Transverse colon (tissue), 4 donors: ENCODE measurements at regions not wholly inside any gene's neighbourhood (a gene's known extent, or its start where the extent isn't known, plus 50 kb on each side); places are given as distances from the start of the nearest gene placed in this dataset.
A peak's percentile ranks its signal among the peaks of the same experiment; 100 is the strongest.
"Not testable (repeated sequence)": the region's sequence is repeated elsewhere in the genome, so short reads cannot be mapped to it uniquely, and the experiment has no call there.

Experiments used
- DNase-seq: peaks from one replicate; pipeline ENCODE4 v3.0.0-alpha.2; 2019
- H3K27ac ChIP-seq, 4 donors: fragments of 200-600 bp; sonication (generic); 2 replicates each; pipeline ENCODE4 v1.5.1; 2016 to 2018; ENCODE audit warnings: inconsistent platforms in 4 of 4
- H3K27me3 ChIP-seq: fragments of 200-600 bp; sonication (generic); 2 replicates; pipeline ENCODE4 v1.5.1; 2017; ENCODE audit warnings: inconsistent platforms
- H3K36me3 ChIP-seq, 4 donors: fragments of 200-600 bp; sonication (generic); 2 replicates each; pipeline ENCODE4 v1.5.1; 2017 to 2019; ENCODE audit warnings: inconsistent platforms in 4 of 4
- H3K4me1 ChIP-seq, 4 donors: fragments of 200-600 bp; sonication (generic); 2 replicates each; pipeline ENCODE4 v1.5.1; 2017 to 2020; ENCODE audit warnings: inconsistent platforms in 4 of 4
- H3K4me3 ChIP-seq, 4 donors: fragments of 200-600 bp; sonication (generic); 1 replicate in 1 of 4; 2 replicates in 3 of 4; pipeline versions ENCODE4 v1.5.1 to v1.6.1; 2017 to 2019; ENCODE audit warnings: inconsistent platforms in 4 of 4
- H3K9me3 ChIP-seq, 2 donors: fragments of 200-600 bp; sonication (generic); 2 replicates each; pipeline ENCODE4 v1.5.1; 2017 to 2019; ENCODE audit warnings: inconsistent platforms in 2 of 2
- WGBS, 2 donors: methylation state at CpG; one replicate each; pipeline ENCODE4 v1.1.5; 2018; ENCODE audit warnings: low coverage in 1 of 2; 5-methylcytosine and 5-hydroxymethylcytosine counted together
- in situ Hi-C, 4 donors: fragments of 200-750 bp; cut with MboI; loops; one replicate each; pipeline versions ENCODE4 v1.15.0 to v1.15.1; 2017; ENCODE audit warnings: low sequenced_read_pairs in 3 of 4, low pct_ligation_motif_present in 1 of 4, low pct_unique_long_range_greater_than_20kb in 1 of 4
- intact Hi-C: fragments of 100-400 bp; cut with DNase I; formaldehyde crosslinking; loops from one replicate; pipeline ENCODE4 v1.15.1; 2023; ENCODE audit warnings: low total_unique reads
- TF ChIP-seq, protein P1 (sequence below), 5 experiments: fragments of 200-600 bp in 3 of 5; fragments of 450-650 bp in 2 of 5; sonication (generic) in 3 of 5; IDR thresholded peaks; 1 replicate in 2 of 5; 2 replicates in 3 of 5; pipeline ENCODE4 v1.5.1; 2016 to 2017; ENCODE audit warnings: antibody characterized with exemption in 5 of 5, inconsistent platforms in 3 of 5, mild to moderate bottlenecking in 2 of 5, moderate library complexity in 1 of 5

DNA sequence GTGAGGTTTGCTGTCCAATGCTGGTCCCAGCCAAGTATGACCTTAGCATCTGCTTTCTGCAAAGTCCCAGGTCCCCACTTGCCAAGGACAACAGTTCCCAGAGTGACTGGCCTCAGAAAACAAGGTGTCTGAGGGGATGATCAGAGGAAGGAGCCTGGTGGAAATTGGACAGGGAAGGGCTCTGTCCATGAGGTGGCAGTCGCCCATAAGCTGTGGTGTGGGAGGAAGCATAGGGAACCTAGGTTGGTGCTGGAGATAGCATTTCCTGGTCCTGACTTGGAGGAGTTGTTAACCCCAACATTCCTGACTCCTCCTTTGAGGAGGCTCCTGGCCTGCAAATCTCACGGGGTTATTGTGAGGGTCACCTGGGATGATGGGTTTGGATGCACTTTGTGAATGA is 77.8 kb downstream of the LIMS4 start:
- H3K4me1 ChIP-seq, H3K27me3 ChIP-seq, intact Hi-C loops, H3K27ac ChIP-seq, H3K9me3 ChIP-seq, H3K4me3 ChIP-seq, in situ Hi-C loops, DNase-seq, H3K36me3 ChIP-seq: not testable (repeated sequence)
- no CpG with 5 or more reads among the region's 2 CpGs for WGBS, 2 donors

GRCh38 chr2:110392366-110392765 is 80.2 kb downstream of the LIMS4 start:
- DNase-seq, H3K27me3 ChIP-seq, H3K9me3 ChIP-seq, H3K36me3 ChIP-seq, H3K4me3 ChIP-seq, H3K4me1 ChIP-seq, intact Hi-C loops, in situ Hi-C loops, H3K27ac ChIP-seq: not testable (repeated sequence)
- WGBS, 2 donors: 96% methylated on average over 4 of the region's 8 CpGs; no CpG with 5 or more reads in 1 of the 2 donors

- H3K27me3 ChIP-seq, in situ Hi-C loops, H3K36me3 ChIP-seq, intact Hi-C loops, H3K4me1 ChIP-seq, H3K4me3 ChIP-seq, DNase-seq, H3K9me3 ChIP-seq, H3K27ac ChIP-seq: not testable (repeated sequence)
- WGBS, 2 donors: no CpG with 5 or more reads among the region's 5 CpGs
Observed at GRCh38 chr2:110391035-110391418, 81.6 kb downstream of the LIMS4 start.

DNA sequence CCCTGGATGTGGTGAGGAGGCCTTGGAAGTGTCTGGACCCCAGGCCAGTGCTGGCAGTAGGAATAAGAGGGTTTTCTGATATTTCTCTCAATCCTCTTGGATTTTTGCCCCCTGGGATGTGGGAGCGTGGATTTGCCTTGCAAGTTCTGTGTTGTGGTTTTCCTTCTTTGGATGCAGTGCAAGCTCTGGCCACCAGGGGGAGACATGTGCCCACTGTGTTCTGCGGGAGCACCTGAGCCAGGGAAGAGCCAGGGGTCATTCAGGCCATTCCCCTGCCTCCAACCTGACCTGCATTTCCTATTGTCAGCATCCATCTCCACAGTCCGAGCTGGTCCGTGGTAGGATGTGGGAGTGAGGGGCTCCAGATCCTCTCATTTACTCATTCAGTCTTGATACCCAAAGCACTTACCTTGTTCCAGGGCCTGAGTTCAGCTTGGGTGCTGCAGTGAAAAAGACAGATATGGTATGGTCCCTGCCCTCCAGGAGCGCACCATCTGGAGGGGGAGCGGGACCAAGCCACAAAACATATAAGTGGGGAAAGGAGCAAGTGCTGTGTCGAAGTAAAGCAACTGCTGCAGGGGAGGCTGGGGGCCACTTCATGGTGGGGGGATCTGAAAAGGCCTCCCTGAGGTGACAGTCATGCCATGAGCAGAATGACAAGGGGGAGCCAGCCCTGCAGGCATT is 82.1 kb downstream of the LIMS4 start:
- H3K9me3 ChIP-seq, DNase-seq, H3K4me3 ChIP-seq, intact Hi-C loops, H3K36me3 ChIP-seq, H3K4me1 ChIP-seq, H3K27me3 ChIP-seq, in situ Hi-C loops, H3K27ac ChIP-seq: not testable (repeated sequence)
- 74% methylated on average over 5 of the region's 7 CpGs; no CpG with 5 or more reads in 1 of the 2 donors for WGBS, 2 donors
- TF ChIP-seq, protein P1, sequence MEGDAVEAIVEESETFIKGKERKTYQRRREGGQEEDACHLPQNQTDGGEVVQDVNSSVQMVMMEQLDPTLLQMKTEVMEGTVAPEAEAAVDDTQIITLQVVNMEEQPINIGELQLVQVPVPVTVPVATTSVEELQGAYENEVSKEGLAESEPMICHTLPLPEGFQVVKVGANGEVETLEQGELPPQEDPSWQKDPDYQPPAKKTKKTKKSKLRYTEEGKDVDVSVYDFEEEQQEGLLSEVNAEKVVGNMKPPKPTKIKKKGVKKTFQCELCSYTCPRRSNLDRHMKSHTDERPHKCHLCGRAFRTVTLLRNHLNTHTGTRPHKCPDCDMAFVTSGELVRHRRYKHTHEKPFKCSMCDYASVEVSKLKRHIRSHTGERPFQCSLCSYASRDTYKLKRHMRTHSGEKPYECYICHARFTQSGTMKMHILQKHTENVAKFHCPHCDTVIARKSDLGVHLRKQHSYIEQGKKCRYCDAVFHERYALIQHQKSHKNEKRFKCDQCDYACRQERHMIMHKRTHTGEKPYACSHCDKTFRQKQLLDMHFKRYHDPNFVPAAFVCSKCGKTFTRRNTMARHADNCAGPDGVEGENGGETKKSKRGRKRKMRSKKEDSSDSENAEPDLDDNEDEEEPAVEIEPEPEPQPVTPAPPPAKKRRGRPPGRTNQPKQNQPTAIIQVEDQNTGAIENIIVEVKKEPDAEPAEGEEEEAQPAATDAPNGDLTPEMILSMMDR (IDR thresholded peaks at IDR 0.05): peak in 1 of 5 experiments; percentile 23

GRCh38 chr2:110387044-110387443 is 85.6 kb downstream of the LIMS4 start:
- H3K36me3 ChIP-seq, intact Hi-C loops: not testable (repeated sequence)

GRCh38 chr2:110386546-110386945 is 86.1 kb downstream of the LIMS4 start:
- H3K36me3 ChIP-seq, DNase-seq, H3K4me3 ChIP-seq, H3K9me3 ChIP-seq, H3K27ac ChIP-seq, H3K4me1 ChIP-seq, intact Hi-C loops, in situ Hi-C loops, H3K27me3 ChIP-seq: not testable (repeated sequence)
- 91% methylated on average over 4 of the region's 10 CpGs; no CpG with 5 or more reads in 1 of the 2 donors for WGBS, 2 donors

More at GRCh38 chr2:110387044-110387443, 85.6 kb downstream of the LIMS4 start:
- WGBS, 2 donors: 86% methylated on average over 6 of the region's 12 CpGs; no CpG with 5 or more reads in 1 of the 2 donors
- in situ Hi-C loops, H3K4me3 ChIP-seq, H3K27ac ChIP-seq, DNase-seq, H3K4me1 ChIP-seq, H3K9me3 ChIP-seq, H3K27me3 ChIP-seq: not testable (repeated sequence)

- H3K27ac ChIP-seq, H3K9me3 ChIP-seq, H3K27me3 ChIP-seq, DNase-seq, H3K36me3 ChIP-seq, H3K4me1 ChIP-seq, in situ Hi-C loops, H3K4me3 ChIP-seq, intact Hi-C loops: not testable (repeated sequence)
- no CpG with 5 or more reads among the region's 13 CpGs for WGBS, 2 donors
Observed at GRCh38 chr2:110384736-110385119, 87.9 kb downstream of the LIMS4 start.

DNA sequence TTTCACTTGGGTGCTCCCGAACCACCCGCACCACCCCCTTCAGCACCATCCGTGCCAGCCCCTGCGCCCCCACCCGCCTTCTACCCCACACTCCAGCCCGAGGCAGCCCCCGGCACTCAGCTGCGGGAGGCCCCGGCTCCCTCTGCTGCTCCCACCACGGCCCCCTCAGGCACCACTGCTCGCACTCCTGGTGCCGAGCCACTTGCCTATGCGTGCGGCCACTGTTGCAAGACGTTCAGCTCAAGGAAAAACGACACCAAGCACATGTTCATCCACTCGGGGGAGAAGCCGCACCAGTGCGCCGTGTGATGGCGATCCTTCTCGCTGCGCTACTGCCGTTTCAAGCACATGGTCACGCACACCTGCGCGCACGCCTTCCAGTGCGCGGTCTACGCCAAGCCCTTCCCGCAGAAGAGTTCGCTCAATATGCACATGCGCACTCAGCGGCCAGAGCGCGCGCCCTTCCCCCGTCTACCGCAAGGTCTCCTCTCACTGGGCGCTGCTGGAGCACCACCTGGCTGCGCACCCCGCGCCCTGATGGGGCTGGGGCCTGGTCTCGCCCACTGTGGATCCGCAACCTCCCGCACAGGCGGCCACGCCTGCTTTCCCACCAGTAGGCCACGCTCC is 88.4 kb downstream of the LIMS4 start:
- H3K27me3 ChIP-seq, H3K4me3 ChIP-seq, DNase-seq, H3K27ac ChIP-seq, in situ Hi-C loops, H3K9me3 ChIP-seq, H3K4me1 ChIP-seq, H3K36me3 ChIP-seq, intact Hi-C loops: not testable (repeated sequence)
- no CpG with 5 or more reads among the region's 50 CpGs for WGBS, 2 donors

DNA sequence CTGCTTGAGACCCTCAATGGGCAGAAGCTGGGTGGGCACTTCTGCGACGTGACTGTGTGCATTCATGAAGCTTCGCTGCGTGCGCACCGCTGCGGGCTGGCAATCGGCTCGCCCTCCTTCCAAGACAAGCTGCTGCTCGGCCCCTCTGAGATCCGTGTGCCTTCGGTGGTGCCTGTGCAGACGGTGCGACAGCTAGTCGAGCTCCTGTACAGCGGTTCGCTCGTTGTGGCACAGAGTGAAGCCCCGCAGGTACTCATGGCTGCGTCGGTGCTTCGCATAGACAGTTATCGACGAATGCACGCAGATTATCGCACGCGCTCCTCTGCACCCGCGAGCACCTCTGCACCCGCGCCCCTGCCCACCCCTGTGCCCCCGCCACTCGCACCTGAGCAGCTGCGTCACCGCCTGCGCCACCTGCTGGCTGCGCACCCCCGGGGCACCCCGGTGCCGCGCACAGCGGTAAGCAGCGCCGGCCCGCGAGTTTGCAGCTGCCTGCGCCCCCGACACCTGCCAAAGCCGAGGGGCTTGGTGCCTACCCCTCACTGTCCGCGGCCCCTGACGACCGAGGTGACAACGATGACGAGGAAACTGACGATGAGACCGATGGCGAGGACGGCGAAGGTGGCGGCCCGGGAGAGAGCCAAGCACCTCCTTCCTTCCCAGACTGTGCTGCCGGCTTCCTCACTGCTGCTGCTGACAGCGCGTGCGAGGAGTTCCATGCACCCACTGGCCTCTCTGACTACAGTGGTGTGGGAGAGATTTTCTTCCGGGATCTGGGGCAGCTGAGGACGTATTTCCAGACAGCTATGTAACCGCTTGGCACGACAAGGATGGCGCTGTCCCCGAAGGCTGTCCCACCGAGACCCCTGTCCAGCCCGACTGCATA is 89.2 kb downstream of the LIMS4 start:
- H3K27ac ChIP-seq, H3K36me3 ChIP-seq, in situ Hi-C loops, H3K4me1 ChIP-seq, H3K27me3 ChIP-seq, intact Hi-C loops, DNase-seq, H3K4me3 ChIP-seq, H3K9me3 ChIP-seq: not testable (repeated sequence)
- no CpG with 5 or more reads among the region's 75 CpGs for WGBS, 2 donors
